H9 (cell line): ENCODE measurements at regions not wholly inside any gene's neighbourhood (a gene's known extent, or its start where the extent isn't known, plus 50 kb on each side); places are given as distances from the start of the nearest gene placed in this dataset.

Source experiments
- DNase-seq: peaks from one replicate; pipeline ENCODE4 v3.0.0-alpha.2; 2017
- H2AFZ ChIP-seq: one replicate; pipeline ENCODE4 v1.6.1; 2013; ENCODE audit warnings: mild to moderate bottlenecking, low read length, control low read depth, moderate library complexity
- H2AK5ac ChIP-seq: 2 replicates; pipeline ENCODE4 v1.6.1; 2013; ENCODE audit warnings: low read length, control low read depth, mixed read lengths; ENCODE audit not compliant: insufficient read length
- H2BK120ac ChIP-seq: one replicate; pipeline ENCODE4 v1.6.1; 2013; ENCODE audit warnings: low read depth, mild to moderate bottlenecking, low read length, control low read depth, inconsistent platforms; ENCODE audit not compliant: poor library complexity, severe bottlenecking
- H2BK12ac ChIP-seq: 2 replicates; pipeline ENCODE4 v1.6.1; 2013; ENCODE audit warnings: low read length, control low read depth, mixed read lengths, low read depth; ENCODE audit not compliant: insufficient read length
- H2BK15ac ChIP-seq: 2 replicates; pipeline ENCODE4 v1.6.1; 2013; ENCODE audit warnings: low read depth, low read length, control low read depth
- H2BK20ac ChIP-seq: one replicate; pipeline ENCODE4 v1.6.1; 2013; ENCODE audit warnings: low read depth, mild to moderate bottlenecking, low read length, control low read depth, inconsistent platforms; ENCODE audit not compliant: poor library complexity, severe bottlenecking
- H2BK5ac ChIP-seq: 2 replicates; pipeline ENCODE4 v1.6.1; 2013; ENCODE audit warnings: low read length, control low read depth, mixed read lengths; ENCODE audit not compliant: insufficient read length
- H3K14ac ChIP-seq: 2 replicates; pipeline ENCODE4 v1.6.1; 2013; ENCODE audit warnings: low read length, control low read depth; ENCODE audit not compliant: insufficient read depth
- H3K18ac ChIP-seq: 2 replicates; pipeline ENCODE4 v1.6.1; 2013; ENCODE audit warnings: low read depth, mild to moderate bottlenecking, mixed read lengths, low read length, control low read depth; ENCODE audit not compliant: insufficient read length
- H3K23ac ChIP-seq: 2 replicates; pipeline ENCODE4 v1.6.1; 2013; ENCODE audit warnings: low read length, control low read depth, mixed read lengths, low read depth; ENCODE audit not compliant: insufficient read length
- H3K23me2 ChIP-seq: 2 replicates; pipeline ENCODE4 v1.6.1; 2013; ENCODE audit warnings: low read depth, mild to moderate bottlenecking, mixed read lengths, low read length, control low read depth; ENCODE audit not compliant: insufficient read length, poor library complexity, severe bottlenecking
- H3K27ac ChIP-seq: 2 replicates; pipeline ENCODE4 v1.5.1; 2013; ENCODE audit warnings: low read length, control low read depth, mixed read lengths, low read depth; ENCODE audit not compliant: insufficient read length
- H3K27me3 ChIP-seq: 2 replicates; pipeline ENCODE4 v1.6.1; 2013; ENCODE audit warnings: low read length, control low read depth, inconsistent platforms; ENCODE audit not compliant: insufficient read depth
- H3K4ac ChIP-seq: 2 replicates; pipeline ENCODE4 v1.6.1; 2013; ENCODE audit warnings: low read depth, mild to moderate bottlenecking, control low read depth, inconsistent platforms, low read length, moderate library complexity
- H3K4me1 ChIP-seq: 2 replicates; pipeline ENCODE4 v1.6.1; 2013; ENCODE audit warnings: low read length, control low read depth, inconsistent platforms; ENCODE audit not compliant: insufficient read depth
- H3K4me2 ChIP-seq: 2 replicates; pipeline ENCODE4 v1.6.1; 2013; ENCODE audit warnings: low read length, control low read depth, mixed read lengths; ENCODE audit not compliant: insufficient read length, insufficient read depth
- H3K56ac ChIP-seq: 2 replicates; pipeline ENCODE4 v1.6.1; 2013; ENCODE audit warnings: low read depth, mild to moderate bottlenecking, mixed read lengths, low read length, control low read depth; ENCODE audit not compliant: insufficient read length
- H3K79me1 ChIP-seq: 2 replicates; pipeline ENCODE4 v1.6.1; 2013; ENCODE audit warnings: low read depth, mild to moderate bottlenecking, moderate library complexity, low read length, control low read depth, inconsistent platforms; ENCODE audit not compliant: insufficient read depth, poor library complexity, severe bottlenecking
- H3K79me2 ChIP-seq: 2 replicates; pipeline ENCODE4 v1.6.1; 2013; ENCODE audit warnings: low read length, control low read depth, inconsistent platforms; ENCODE audit not compliant: insufficient read depth
- H3K9ac ChIP-seq: 2 replicates; pipeline ENCODE4 v1.6.1; 2013; ENCODE audit warnings: low read length, control low read depth, mixed read lengths; ENCODE audit not compliant: insufficient read length; ENCODE audit errors: extremely low read depth
- H3K9me3 ChIP-seq: one replicate; pipeline ENCODE4 v1.6.1; 2013; ENCODE audit warnings: low read depth, low read length, inconsistent platforms; ENCODE audit not compliant: control insufficient read depth
- H3T11ph ChIP-seq: one replicate; pipeline ENCODE4 v1.6.1; 2013; ENCODE audit warnings: mild to moderate bottlenecking, low read length, control low read depth, inconsistent platforms
- H4K20me1 ChIP-seq: one replicate; pipeline ENCODE4 v1.6.1; 2013; ENCODE audit not compliant: control insufficient read depth, insufficient read length, insufficient read depth
- H4K5ac ChIP-seq: 2 replicates; pipeline ENCODE4 v1.6.1; 2013; ENCODE audit warnings: low read depth, mild to moderate bottlenecking, mixed read lengths, low read length, control low read depth; ENCODE audit not compliant: insufficient read length
- H4K8ac ChIP-seq: replicated peaks from 2 replicates; pipeline ENCODE4 v1.6.1; 2013; ENCODE audit warnings: low read length, control low read depth, mixed read lengths, low read depth; ENCODE audit not compliant: insufficient read length
- H4K91ac ChIP-seq: 2 replicates; pipeline ENCODE4 v1.6.1; 2013; ENCODE audit warnings: low read depth, mild to moderate bottlenecking, moderate library complexity, mixed read lengths, low read length, control low read depth; ENCODE audit not compliant: insufficient read length
- H3K27ac Mint-ChIP-seq, 3 experiments: 2 replicates in 2 of 3; 3 replicates in 1 of 3; pipeline ENCODE4 v1.8.0; 2020 to 2021; ENCODE audit warnings: mixed read lengths in 3 of 3, mild to moderate bottlenecking in 1 of 3, moderate library complexity in 1 of 3
- H3K27me3 Mint-ChIP-seq: 2 replicates; pipeline ENCODE4 v1.8.0; 2021; ENCODE audit warnings: low read depth, mild to moderate bottlenecking, moderate library complexity, mixed read lengths
- H3K36me3 Mint-ChIP-seq, 3 experiments: 2 replicates in 2 of 3; 3 replicates in 1 of 3; pipeline ENCODE4 v1.8.0; 2020 to 2021; ENCODE audit warnings: low read depth in 3 of 3, mixed read lengths in 3 of 3; ENCODE audit not compliant: insufficient read depth in 1 of 3
- H3K4me1 Mint-ChIP-seq, 2 experiments: 2 replicates each; pipeline ENCODE4 v1.8.0; 2020; ENCODE audit warnings: mixed read lengths in 2 of 2
- H3K4me3 Mint-ChIP-seq, 2 experiments: 2 replicates in 1 of 2; 3 replicates in 1 of 2; pipeline ENCODE4 v1.8.0; 2020 to 2021; ENCODE audit warnings: mild to moderate bottlenecking in 2 of 2, mixed read lengths in 2 of 2, moderate library complexity in 1 of 2
- H3K9me3 Mint-ChIP-seq, 2 experiments: 2 replicates in 1 of 2; 3 replicates in 1 of 2; pipeline ENCODE4 v1.8.0; 2020; ENCODE audit warnings: mild to moderate bottlenecking in 2 of 2, mixed read lengths in 2 of 2, moderate library complexity in 1 of 2
- WGBS: extraction: QIAGEN DNeasy Blood & Tissue Kit; methylation state at CpG from one replicate; pipeline ENCODE4 v1.1.7; 2013; ENCODE audit warnings: missing lambda C conversion rate, low lambda C conversion rate, mixed read lengths; ENCODE audit not compliant: insufficient read length; ENCODE audit errors: extremely low coverage; 5-methylcytosine and 5-hydroxymethylcytosine counted together
- TF ChIP-seq, protein P1 (sequence below): fragments of 200-600 bp; sonication (generic); conservative IDR thresholded peaks from 3 replicates; pipeline ENCODE4 v1.8.0; 2021; ENCODE audit warnings: antibody characterized with exemption, mild to moderate bottlenecking

- no peaks in the 10 kb centered on the region for H3K27me3 Mint-ChIP-seq
- no peaks in the 10 kb centered on the region for H3K9me3 ChIP-seq
- H2AK5ac ChIP-seq = no peak overlapping the region
- H4K20me1 ChIP-seq = no peaks in the 10 kb centered on the region
- no peak overlapping the region for H4K8ac ChIP-seq
- H3K79me1 ChIP-seq = no peaks in the 10 kb centered on the region
- H3K4me3 Mint-ChIP-seq = no peak overlapping the region
- no peaks in the 10 kb centered on the region for H3K27me3 ChIP-seq
- H2BK12ac ChIP-seq = no peak overlapping the region
- TF ChIP-seq, protein P1, sequence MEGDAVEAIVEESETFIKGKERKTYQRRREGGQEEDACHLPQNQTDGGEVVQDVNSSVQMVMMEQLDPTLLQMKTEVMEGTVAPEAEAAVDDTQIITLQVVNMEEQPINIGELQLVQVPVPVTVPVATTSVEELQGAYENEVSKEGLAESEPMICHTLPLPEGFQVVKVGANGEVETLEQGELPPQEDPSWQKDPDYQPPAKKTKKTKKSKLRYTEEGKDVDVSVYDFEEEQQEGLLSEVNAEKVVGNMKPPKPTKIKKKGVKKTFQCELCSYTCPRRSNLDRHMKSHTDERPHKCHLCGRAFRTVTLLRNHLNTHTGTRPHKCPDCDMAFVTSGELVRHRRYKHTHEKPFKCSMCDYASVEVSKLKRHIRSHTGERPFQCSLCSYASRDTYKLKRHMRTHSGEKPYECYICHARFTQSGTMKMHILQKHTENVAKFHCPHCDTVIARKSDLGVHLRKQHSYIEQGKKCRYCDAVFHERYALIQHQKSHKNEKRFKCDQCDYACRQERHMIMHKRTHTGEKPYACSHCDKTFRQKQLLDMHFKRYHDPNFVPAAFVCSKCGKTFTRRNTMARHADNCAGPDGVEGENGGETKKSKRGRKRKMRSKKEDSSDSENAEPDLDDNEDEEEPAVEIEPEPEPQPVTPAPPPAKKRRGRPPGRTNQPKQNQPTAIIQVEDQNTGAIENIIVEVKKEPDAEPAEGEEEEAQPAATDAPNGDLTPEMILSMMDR = no peak
- H4K91ac ChIP-seq = no peak overlapping the region
- H2BK15ac ChIP-seq = no peak overlapping the region
- H2BK120ac ChIP-seq = no peak overlapping the region
- H3T11ph ChIP-seq = no peak overlapping the region
- no peaks in the 10 kb centered on the region for H3K23me2 ChIP-seq
- no peak for DNase-seq
- H3K4me1 ChIP-seq = no peaks in the 10 kb centered on the region; the same call in 1 of the 2 replicates
- peaks cover 0 to 13% (median 5%) of the 10 kb centered on the region in 3 experiments; a peak in 3 of 7 replicates for H3K36me3 Mint-ChIP-seq
- no peak overlapping the region for H3K4me2 ChIP-seq
- no peak overlapping the region for H3K23ac ChIP-seq
- WGBS = no CpG with 5 or more reads among the region's 6 CpGs
- H2BK20ac ChIP-seq = no peak overlapping the region
- H3K14ac ChIP-seq = no peak overlapping the region
- H3K79me2 ChIP-seq = no peaks in the 10 kb centered on the region
- no peak overlapping the region for H2BK5ac ChIP-seq
- no peak overlapping the region for H4K5ac ChIP-seq
- peaks cover 14 to 16% of the 10 kb centered on the region in 2 experiments for H3K4me1 Mint-ChIP-seq
- no peak overlapping the region for H3K27ac Mint-ChIP-seq
- no peak overlapping the region for H3K18ac ChIP-seq
- no peak overlapping the region for H3K4ac ChIP-seq
- peaks cover 8 to 13% of the 10 kb centered on the region in 2 experiments; a peak in 4 of 5 replicates for H3K9me3 Mint-ChIP-seq
- H2AFZ ChIP-seq = no peak overlapping the region
- no peak overlapping the region for H3K9ac ChIP-seq
- no peak overlapping the region for H3K27ac ChIP-seq
- H3K56ac ChIP-seq = no peak overlapping the region
Measured at GRCh38 chr2:122480501-122481243, 725.2 kb downstream of the TSN start.
